Bronchial epithelial cell (primary cell): ENCODE measurements at regions not wholly inside any gene's neighbourhood (a gene's known extent, or its start where the extent isn't known, plus 50 kb on each side); places are given as distances from the start of the nearest gene placed in this dataset.

ENCODE experiments used
- DNase-seq: peaks from one replicate; pipeline ENCODE4 v3.0.0-alpha.2; 2010; ENCODE audit warnings: low read depth
- FAIRE-seq: peaks from 2 replicates; lab custom pipeline; 2011; peaks lifted over from hg19 to GRCh38; lab: Jason Lieb, UNC
- H3K27me3 ChIP-seq: 2 replicates; pipeline ENCODE4 v1.5.1; 2011; ENCODE audit warnings: low read length; ENCODE audit not compliant: control insufficient read depth, insufficient read depth
- H3K36me3 ChIP-seq: 2 replicates; pipeline ENCODE4 v1.5.1; 2011; ENCODE audit warnings: low read length; ENCODE audit not compliant: control insufficient read depth, insufficient read depth
- H3K4me3 ChIP-seq: 2 replicates; pipeline ENCODE4 v1.5.1; 2011; ENCODE audit warnings: mild to moderate bottlenecking, low read depth, low read length, control low read depth
- TF ChIP-seq, protein P1 (sequence below): IDR thresholded peaks from 2 replicates; pipeline ENCODE4 v1.5.1; 2011; ENCODE audit warnings: mild to moderate bottlenecking, moderate library complexity, low read length, control low read depth, inconsistent platforms; ENCODE audit not compliant: insufficient read depth, severe bottlenecking

DNA sequence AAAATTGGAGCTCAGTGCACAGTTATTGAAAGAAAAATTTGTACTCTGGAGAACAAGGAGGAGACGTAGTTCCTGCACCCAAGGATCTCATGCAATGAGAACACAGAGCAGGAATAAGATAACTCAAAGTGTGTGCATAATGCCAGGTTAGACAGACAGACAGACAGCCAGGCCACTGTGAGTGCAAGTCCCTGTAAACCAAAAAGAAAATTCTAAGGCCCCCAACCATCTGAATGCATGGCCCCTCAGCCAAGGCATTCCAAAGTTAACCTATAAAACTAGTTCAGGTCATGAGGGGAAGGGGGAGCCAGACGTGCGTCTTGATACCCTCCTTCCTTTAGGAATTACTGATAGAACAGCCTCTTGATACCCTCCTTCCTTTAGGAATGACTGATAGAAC, 94.5 kb upstream of the ENPP6 start:
- H3K27me3 ChIP-seq: no peaks in the 10 kb centered on the region
- TF ChIP-seq, protein P1, sequence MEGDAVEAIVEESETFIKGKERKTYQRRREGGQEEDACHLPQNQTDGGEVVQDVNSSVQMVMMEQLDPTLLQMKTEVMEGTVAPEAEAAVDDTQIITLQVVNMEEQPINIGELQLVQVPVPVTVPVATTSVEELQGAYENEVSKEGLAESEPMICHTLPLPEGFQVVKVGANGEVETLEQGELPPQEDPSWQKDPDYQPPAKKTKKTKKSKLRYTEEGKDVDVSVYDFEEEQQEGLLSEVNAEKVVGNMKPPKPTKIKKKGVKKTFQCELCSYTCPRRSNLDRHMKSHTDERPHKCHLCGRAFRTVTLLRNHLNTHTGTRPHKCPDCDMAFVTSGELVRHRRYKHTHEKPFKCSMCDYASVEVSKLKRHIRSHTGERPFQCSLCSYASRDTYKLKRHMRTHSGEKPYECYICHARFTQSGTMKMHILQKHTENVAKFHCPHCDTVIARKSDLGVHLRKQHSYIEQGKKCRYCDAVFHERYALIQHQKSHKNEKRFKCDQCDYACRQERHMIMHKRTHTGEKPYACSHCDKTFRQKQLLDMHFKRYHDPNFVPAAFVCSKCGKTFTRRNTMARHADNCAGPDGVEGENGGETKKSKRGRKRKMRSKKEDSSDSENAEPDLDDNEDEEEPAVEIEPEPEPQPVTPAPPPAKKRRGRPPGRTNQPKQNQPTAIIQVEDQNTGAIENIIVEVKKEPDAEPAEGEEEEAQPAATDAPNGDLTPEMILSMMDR: no peak
- no peak overlapping the region for H3K4me3 ChIP-seq
- no peaks in the 10 kb centered on the region for H3K36me3 ChIP-seq
- DNase-seq (no peak), FAIRE-seq (peak; percentile 43)

DNA sequence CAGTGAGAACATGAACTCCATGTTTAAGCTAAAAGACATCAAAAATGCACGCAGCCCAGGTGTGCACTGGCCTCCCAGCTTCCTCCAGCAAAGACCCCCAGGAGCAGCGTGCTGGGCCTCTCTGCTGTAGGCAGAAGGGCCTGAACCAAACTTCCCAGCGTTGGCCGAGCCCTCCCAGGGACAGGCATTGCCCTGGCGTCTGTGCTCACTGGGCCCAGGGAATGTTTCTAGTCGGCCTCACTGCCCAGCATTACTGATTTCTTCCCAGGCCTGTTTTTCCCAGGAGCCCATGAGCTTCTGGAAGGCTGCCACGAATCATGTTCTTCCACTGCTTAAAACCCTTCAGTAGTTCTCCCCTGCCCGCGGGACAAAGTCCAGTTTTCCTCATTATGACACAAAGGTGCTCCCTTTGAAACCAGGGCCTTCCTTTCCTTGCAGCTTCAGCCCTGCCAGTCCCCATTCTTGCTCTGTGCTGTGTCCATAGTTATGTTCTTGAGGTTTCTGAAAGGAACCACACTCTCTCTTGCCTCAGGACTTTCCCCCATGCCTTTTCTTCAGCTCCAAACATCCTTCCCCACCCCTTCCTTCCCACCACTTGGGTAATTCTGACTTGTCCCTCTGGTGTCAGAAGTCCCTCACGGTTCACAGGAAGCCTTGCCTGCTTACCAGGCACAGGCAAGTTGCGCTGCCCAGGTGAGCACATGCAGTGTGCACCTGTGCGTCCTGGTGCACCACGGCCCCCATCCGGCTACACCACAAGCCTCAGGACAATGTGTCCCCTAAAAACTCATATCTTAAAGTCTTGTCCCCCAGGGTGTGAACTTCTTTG, 93.4 kb upstream of the ENPP6 start:
- FAIRE-seq (no peak), DNase-seq (no peak)
- no peaks in the 10 kb centered on the region for H3K27me3 ChIP-seq
- no peaks in the 10 kb centered on the region for H3K36me3 ChIP-seq
- TF ChIP-seq, protein P1: no peak
- H3K4me3 ChIP-seq: no peak overlapping the region

DNA sequence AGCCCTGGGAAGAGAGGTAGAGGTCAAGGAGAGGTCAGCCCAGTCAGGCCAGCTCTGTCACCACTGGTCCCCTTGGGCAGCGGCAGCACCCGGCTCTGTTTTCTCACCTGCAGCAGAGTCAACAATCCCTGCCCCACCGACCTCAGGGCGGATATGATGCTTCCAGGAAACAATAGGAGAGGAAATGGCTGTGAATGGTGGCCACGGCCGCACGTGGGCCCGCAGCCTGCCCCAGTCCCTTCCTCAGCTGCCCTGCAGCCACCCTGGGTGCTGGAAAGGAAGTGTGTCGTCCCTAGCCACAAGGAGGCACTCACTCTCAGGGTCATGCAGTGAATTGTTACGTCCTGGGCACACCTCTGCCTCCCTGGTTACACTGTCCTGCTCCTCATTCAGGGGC, 92.5 kb upstream of the ENPP6 start:
- TF ChIP-seq, protein P1: peak; percentile 18
- no peak for FAIRE-seq
- no peak for DNase-seq

DNA sequence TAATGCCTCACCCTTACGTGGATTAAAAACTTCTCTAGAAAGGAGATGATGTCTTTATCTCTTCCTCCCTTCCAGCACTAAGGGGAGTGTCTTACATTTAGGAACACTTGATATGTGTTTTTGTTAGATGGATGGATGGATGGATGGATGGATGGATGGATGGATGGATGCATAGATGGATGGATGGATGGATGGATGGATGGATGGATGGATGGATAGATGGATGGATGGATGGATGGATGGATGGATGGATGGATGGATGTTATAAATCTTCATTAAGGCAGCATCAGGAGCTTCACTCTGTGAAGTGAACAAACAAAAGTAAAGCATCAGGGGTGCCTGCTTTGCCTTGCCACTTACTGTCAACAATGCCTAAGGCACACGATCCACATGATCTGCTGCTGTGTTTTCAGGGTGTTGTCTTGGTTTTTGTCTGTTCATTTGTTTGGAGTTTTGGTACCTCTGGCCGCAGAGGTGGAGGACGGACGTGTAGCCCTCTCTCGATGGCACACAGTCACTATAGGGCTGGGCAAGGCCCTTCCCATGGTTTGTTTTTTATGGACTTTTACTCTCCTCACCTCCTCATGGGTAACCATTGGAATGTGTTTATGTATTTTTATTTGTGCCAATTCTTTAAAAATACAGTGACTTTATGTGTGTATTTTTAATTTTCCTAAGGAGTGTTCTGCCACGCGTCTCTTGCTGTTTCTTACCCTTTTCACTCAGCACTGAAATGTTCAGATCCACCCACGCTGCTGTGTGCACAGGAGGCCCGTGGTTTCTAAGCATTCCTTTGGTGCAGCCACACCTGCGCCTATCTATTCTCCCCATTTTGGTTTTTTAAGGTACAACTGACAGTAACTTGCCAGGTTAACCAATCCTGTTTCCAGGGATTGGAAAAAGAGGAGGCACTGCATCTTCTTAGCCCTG, 91.8 kb upstream of the ENPP6 start:
- no peaks in the 10 kb centered on the region for H3K27me3 ChIP-seq
- TF ChIP-seq, protein P1: no peak
- DNase-seq: no peak
- no peak overlapping the region for H3K4me3 ChIP-seq
- no peak for FAIRE-seq
- no peaks in the 10 kb centered on the region for H3K36me3 ChIP-seq

More for the DNA sequence above, 92.5 kb upstream of the ENPP6 start:
- Histone ChIP-seq H3K4me3 (no peak overlapping the region), H3K36me3 (no peaks in the 10 kb centered on the region), H3K27me3 (no peaks in the 10 kb centered on the region)

DNA sequence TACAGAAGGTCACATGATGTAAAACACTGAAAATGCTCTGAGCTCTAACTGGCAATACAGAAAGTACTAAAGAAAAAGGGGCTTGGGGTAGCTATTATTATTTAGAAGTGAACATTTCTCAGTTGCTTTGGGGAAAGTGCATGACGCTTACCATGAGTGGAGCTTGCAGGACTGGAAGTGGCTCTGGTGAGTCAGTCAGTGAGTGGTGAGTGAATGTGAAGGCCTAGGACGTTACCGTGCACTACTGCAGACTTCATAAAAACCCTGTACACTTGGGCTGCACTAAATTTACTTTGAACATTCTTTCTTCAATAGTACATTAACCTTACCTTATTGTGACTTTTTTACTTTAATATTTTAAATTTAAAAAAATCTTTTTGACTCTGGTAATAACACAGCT, 89.3 kb upstream of the ENPP6 start:
- TF ChIP-seq, protein P1: no peak
- Histone ChIP-seq H3K36me3 (no peaks in the 10 kb centered on the region), H3K27me3 (no peaks in the 10 kb centered on the region), H3K4me3 (no peak overlapping the region)
- DNase-seq (peak; percentile 78), FAIRE-seq (no peak)
